Activated T-cell treated with anti-CD3 and anti-CD28 coated beads, Interleukin-2, amount 50 U/mL, for 1 hour (primary cell): ENCODE measurements at regions not wholly inside any gene's neighbourhood (a gene's known extent, or its start where the extent isn't known, plus 50 kb on each side); places are given as distances from the start of the nearest gene placed in this dataset.
"Not testable (repeated sequence)": the region's sequence is repeated elsewhere in the genome, so short reads cannot be mapped to it uniquely, and the experiment has no call there.

ENCODE experiments used
- DNase-seq: peaks from one replicate; pipeline ENCODE4 v3.0.0-alpha.2; 2020

DNA sequence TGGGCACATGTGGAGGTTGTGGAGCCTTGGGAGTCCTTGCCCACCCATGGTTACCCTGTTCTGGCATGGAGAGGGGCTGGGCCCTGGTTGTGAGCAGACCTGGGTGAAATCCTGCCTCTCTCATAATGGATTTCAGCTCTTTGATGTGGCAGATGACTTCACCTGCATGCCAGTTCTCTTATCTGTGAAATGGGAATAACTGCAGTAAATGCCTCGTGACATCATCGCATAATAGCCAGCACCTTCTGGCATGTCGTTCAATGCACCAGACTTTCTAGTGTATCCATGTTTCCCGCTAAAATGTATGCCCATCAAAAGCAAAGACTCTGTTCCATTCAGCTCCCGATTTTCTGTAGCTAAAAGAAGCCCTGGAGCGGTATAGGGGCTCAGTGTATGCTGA, 197.6 kb downstream of the MAF start:
- DNase-seq: no peak

DNA sequence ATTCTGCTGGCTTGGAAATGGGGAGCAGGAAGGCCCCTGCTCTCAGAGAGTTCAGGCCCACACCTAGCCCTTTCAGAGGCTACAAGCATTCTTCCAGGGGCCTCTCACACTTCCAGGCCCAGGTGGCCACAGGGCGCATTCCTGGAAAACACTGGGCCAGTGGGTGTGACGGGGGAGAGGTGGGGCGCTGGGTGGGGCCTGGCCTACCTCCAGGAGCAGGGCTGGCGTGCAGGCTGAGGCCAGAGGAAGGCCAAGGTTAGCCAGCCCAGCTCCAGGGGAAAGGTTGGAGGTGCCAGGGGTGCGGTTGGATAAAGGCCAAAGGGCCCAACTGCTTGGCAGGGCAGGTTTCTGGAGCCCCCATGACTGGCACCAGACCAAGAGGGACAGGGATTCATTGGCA, 198.2 kb downstream of the MAF start:
- DNase-seq: no peak

DNA sequence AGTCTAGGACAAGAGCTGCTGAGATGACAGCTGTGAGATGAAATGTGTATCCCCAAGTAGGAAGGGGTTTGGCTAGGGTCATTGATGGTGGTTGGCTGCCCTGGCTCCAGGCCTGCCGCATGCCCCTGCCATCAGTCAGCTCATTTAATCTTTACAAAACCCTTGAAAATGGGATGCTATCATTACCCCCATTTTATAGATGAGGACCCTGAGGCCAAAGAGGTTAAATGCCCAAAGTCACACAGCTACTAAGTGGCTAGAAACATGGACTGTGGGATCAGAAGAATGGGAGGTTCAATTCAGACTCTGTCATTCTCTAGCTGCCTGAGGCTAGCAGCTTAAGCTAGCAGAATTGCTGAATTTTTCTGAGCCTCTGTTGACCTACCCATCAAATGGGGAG, 198.8 kb downstream of the MAF start:
- no peak for DNase-seq

DNA sequence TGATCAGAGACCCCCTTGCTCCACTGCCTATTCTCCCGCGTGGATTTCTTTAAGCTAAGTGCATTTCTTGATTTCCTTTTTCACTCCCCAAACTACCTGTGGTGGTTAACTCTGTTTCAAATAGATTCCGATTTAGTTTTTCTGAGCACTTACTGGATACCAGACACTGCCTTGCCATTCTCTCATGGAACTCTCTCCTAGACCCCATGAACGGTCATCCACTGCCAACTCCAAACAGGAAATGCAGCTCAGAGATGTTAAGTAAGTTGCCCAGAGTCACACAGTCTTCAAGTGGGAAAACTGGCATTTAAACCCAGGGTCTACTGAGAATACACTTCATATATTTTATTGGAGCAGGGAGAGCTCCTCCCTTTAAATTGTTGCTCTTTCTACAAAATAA, 199.4 kb downstream of the MAF start:
- DNase-seq: no peak

DNA sequence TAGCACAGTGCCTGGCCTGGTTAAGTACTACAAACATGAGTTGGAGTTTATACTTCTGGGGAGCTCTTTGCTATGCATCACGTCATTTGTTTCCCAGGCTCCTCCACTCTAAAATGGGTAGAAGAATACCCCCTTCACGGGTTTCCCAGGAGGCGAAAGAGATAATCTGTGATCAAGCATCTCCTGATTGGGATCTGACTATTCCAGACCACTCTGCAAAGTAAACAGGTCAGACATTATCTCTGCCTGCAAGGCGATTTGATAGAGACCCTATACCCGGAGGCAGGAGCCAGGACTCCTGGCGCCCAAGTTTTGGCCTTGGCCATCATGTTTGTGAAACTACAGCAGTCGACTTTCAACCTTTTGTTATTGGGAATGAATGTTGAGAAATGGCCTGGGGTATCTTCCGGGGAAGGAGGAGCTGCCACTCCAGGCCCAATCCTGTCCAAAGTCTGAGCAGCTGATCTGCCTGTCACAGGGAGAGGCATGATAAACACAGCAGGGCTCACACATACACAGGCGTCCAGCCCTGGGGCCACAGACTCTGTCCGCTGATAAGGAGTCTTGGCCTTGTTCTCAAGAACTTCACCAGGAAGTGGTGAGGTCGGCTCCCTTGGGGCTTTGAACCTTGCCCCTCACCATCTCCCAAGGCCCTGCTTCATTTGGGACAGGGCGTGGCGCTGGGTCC, 199.9 kb downstream of the MAF start:
- no peak for DNase-seq

DNA sequence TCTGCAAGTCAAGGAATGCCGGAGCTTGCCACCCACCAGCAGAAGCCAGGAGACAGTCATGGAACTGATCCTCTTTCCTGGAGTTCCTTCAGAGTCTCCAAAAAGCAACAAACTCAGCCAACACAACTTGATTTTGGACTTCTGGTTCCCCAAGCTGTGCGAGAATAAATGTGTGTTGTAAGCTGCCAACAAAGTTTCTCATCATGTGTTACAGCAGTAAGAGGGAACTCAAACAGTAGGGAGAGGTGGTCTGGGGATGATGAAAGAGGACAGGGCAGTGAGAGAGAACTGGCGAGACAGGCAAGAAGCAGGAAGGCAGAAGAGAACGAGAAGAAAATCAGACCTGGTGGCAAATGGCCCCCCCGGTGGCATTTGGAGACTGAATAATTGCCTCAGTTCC, 204.9 kb downstream of the MAF start:
- DNase-seq: no peak

DNA sequence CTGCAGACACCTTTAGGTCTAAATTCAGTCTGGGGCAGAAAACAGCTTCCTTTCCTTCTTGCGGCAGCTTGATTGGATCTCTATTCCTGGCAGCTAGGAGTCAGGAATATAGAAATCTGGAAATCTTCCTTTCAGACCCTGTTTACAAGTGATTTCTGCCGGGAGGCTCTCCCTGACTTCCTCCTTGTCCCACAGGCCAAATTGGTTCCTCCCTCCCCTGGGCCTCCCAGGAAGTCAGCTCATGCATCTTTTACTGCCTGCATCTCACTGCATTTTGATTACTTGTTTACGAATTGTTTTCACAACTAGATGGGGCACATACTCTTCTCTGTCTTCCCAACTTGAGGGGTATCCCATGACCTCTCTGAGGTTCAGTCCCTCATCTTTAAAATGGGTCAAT, 206.3 kb downstream of the MAF start:
- DNase-seq: no peak

DNA sequence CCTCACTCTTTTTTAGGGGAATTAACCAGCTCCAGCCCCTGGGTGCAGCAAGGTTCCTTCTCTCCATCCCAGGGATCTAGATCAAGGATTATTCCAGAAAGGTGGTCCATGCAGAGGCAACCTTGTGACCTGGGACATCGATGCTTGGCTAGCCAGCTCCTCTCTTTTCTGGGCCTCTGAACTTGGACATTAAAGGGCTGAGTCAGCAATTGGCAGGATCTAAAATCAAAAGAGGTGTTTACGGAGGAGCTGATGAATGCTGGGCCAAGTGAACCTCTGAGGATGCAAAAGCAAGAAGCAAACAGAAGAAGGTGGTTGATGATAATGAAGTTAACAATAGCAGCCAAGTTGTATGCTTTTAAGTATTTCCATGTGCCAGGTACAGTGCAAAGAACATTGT, 207.0 kb downstream of the MAF start:
- DNase-seq: no peak

DNA sequence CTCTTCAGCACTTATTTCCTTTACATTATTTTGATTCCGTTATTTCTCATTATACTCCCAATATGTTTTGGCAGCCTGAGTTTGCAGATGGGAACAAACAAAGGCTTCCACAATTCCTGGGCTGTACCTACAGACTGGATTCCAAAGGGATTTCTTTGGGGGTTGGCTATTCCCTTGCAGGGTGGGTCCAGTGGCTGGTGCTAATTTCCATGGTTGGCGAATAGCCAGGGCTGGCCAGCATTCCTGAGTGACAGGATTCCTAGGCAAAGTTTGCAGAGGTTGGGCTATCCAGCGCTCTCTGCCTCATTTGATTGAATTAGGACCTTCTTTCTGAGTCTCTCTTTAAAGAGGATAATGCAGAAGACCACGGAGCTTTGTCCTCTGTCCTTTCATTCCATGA, 207.4 kb downstream of the MAF start:
- DNase-seq: no peak

DNA sequence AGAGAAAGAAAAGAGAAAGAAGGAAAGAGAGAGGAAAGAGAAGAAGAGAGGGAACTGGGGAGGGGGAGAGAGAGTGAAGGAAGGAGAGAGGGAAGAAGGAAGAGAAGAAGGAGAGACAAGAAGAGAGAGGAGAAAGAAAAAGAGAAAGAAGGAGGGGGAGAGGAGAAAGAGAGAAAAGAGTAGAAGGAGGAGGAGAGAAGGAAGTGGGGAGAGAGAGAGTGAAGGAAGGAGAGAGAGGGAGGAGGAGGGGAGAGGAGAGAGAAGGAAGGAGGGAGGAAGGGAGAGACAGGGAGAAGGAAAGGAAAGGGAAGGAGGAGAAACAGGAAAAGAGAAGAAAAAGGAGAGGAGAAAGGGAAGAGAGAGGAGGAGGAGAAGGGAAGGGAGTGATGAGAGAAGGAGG, 208.5 kb downstream of the MAF start:
- no peak for DNase-seq

DNA sequence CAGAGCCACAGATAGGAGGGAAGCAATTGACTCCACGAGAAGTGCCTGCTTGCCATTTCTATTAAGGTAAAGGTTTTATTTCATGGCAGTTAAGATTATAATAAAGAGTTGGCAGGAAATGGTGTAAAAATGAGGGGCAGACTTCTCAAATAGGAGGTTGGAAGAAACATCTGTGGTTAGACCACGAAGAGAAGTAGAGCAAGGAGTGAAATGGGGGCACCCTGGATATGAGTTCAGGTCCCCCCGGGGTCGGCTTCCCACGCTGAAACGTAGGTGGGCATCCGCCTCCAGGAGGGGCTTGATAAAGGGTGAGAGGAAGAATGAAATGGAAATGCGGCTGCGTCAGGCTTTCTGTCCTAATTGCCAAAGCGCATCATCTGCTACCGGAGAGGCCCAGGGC, 209.1 kb downstream of the MAF start:
- no peak for DNase-seq

DNA sequence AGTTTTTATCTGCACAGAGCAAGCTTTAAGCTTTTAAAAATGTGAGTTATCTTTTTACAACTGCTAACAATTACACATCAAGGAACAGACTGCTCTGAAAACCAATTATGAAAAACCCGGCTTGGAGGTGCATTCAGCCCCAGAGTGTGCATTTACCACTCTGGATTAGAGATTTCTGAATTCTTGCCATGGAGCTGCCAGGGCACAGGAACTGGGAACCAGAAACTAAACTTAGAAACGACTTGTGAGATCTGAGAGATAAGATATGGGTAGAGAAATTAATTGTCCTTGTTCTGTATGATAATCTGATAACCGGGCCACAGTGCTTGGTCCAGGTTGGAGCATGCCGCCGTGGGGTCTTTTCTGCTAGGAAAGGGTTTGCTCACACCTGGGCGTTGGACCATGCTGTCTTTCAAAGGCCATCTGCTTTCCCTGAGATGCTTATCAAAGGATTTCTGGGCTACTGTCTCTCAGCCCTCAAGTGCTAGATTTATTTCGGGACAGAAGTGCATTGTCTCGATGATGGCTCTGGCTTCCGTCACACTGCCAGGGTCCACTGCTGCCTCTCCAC, 210.0 kb downstream of the MAF start:
- DNase-seq: no peak

DNA sequence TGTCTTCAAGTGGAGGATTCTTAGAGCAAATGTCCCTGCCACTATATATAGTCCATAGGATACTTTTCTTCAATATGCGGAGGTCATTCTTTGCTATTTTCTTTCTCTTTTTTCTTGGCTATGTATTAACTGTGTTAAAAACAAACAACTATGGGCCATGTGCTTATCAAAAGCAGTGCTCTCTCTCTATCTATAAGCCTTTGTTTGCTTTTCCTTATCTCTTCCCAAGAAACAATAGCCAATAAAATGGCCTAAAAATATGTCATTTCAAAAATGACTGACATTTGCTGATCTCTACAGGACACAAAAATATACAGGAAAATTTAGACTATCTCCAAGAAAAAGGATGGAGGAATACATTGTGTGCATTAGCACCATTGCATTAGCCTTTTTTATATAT, 212.1 kb downstream of the MAF start:
- no peak for DNase-seq

DNA sequence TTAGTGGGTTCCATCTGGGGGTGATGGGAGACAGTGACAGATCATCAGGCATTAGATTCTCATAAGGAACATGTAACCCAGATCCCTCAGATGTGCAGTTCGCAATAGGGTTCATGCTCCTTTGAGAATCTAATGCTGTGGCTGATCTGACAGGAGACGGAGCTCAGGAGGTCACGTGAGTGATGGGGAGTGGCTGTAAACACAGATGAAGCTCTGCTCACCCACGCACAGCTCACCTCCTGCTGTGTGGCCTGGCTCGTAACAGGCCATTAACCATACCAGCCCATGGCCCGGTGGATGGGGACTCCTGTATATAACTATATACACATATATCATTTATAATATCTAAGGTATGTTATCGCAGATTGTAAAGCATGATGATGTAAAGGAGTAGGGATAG, 214.2 kb downstream of the MAF start:
- DNase-seq: no peak

DNA sequence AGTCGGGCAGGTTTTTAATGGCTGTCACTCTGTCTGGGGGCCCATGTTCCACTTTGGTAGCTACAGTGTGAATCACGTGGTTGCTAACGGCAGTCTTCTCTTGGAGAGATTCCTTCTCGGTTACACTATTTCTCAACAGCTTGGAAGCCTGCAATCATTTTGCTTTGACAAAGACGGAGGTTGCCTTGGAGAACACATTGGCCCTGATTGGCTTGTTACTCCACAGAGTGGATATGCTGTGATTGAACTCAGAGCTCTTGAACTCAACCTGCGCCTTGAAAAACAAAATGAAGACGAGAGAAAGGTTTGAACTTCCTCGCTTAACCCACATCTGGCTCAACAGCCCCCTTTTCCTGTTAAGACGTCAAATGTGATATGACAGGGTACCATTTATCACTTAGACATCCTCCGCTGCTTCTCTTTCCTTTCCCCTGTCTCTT, 218.9 kb downstream of the MAF start:
- DNase-seq: no peak

DNA sequence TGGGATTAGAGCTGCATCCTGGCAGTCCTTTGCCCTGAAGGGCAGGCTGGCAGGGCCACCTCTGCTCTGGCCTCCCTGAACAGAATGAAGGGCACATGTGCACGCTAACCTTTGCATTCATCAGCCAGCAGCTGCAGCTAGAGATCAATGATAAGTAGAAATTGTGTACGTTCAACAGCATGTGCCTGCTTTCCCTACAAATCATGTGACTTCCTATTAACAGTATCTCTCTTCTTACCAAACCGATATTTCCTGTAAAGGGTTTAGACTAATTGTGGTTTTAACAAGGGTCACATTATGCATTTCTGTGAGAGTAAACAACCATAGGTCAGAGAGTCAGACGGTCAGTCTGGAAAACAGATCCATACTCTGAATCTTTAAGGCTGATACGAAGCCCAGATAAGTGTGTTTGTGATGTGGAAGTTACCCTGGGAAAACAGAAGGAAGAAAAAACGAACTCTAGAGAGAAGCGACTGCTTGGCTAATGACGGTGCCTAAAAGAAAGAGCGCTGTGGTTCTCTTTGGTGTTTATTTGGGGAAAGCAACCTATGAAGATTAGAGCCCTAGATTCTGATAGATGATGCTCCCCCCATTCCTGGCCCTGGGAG, 219.4 kb downstream of the MAF start:
- DNase-seq: no peak

DNA sequence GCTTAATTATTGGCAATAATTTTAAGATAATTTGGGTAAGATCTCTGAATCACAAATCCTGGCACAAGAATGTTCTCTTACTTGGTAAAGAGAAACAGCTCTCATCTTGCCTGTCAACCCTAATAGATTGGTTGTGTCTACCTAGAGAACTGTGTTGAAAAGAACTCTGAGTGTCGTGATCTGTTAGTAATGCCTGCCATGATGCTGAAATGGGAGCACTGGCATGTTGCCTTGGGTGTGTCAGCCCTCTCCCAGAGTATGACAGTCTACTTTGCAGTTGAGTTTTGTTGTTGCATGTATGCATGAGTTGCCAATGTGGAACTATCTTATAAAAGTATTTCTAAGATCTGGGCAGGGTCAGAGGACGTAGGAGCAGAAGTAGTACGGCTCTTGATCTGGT, 221.4 kb downstream of the MAF start:
- DNase-seq: no peak

DNA sequence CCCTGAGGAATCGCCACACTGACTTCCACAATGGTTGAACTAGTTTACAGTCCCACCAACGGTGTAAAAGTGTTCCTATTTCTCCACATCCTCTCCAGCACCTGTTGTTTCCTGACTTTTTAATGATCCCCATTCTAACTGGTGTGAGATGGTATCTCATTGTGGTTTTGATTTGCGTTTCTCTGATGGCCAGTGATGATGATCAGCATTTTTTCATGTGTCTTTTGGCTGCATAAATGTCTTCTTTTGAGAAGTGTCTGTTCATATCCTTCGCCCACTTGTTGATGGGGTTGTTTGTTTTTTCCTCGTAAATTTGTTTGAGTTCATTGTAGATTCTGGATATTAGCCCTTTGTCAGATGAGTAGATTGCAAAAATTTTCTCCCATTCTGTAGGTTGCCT, 223.5 kb downstream of the MAF start:
- DNase-seq: not testable (repeated sequence)

DNA sequence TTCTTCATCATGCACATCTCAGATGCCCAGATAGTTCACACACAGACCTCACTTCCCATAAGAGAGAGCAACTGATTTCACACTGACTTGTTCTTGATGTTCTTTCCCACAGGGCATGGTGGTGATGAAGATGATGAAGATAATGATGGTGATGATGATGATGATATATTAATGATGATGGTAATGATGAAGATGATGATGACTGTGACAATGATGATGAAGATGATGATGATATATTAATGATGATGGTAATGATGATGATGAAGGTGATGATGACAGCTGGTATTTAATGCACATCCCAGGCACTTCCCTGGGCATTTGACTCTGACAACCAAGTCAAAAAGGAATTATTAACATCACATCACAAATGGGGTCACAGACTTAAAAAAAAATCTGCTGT, 225.2 kb downstream of the MAF start:
- no peak for DNase-seq

DNA sequence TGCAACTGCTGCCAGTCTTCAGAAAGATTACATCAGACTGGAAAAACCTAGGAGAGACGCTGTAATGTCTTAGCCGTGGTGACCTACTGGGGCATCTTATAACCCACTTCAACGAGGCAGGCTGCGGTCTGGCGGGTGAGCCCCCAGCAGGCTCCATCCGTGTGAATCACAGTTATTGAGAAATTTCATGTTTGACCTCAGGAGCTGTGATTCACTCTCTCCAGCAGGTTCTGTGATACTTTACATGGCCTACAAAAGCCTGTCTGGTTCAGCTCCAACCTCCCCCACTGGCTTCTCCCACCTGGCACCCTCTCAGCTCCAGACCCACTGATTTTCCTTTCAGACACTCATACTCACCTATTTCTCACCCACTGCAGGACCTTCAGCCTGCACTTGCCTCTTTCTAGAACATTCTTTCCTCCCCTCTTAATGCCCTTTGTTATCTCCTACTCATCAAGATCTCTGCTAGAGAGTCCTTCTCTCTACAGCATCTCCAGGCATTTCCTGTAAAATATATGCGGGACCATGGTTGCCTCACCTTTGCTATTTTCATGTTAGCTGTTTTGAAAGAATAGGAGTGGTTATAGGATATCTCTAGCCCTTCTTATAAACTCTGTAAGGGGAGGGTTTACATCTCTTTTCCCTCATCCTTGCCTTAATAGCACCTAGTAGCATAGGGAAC, 227.9 kb downstream of the MAF start:
- no peak for DNase-seq

DNA sequence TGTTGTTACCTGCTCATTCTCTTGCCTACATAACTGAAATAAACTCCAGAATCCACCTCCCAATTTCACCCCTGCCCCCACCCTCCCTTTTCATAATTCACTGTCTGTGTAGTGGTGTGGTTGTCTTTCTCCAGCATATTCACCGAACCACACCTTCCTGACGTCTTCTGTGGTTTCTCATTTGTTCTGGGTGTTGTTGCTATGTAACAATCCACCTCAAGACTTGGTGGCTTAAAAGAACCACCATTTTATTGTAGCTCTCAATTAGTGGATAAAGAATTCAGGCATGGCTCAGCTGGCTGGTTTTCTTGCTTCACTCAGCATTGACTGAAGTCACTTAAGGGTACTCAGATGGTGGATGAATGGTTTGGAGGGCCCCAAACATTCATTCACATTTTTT, 229.8 kb downstream of the MAF start:
- no peak for DNase-seq

DNA sequence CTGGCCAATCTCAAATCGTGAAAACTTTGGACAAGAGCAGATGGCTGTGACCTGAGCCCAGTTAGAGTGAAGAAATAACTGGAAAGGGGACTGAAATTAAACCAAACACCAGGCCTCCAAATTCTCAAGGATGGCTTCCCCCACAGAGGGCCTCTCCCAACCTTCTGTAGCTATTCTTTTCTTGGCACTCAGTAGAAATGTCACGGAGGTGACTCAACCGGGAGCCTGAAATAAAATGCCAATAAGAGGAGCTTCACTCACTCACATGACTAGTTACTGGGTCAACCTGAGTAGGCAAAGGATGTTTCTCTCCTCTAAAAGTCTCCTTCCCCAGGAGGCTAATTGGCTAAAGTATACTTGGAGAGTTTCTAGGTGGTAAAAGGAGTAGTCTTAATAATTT, 230.7 kb downstream of the MAF start:
- DNase-seq: no peak

DNA sequence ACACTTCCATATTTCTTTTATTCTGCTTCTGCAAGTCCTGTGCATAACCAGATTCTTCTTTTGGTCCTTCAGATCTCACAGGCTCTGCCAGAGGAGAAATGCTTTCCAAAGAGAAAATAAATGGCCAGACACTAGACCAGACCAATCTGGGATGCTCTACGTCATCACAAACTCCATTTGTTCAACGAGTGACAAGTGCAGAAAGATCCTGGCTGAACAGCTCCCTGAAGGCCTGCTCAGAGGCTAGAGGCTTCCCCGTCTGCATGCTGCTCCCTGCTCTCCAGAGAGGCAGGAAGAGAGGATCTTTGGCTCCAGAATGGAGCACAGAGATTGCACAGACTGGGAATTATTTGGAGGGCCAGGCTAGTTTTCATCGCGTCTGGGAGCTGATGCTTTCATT, 232.7 kb downstream of the MAF start:
- no peak for DNase-seq

DNA sequence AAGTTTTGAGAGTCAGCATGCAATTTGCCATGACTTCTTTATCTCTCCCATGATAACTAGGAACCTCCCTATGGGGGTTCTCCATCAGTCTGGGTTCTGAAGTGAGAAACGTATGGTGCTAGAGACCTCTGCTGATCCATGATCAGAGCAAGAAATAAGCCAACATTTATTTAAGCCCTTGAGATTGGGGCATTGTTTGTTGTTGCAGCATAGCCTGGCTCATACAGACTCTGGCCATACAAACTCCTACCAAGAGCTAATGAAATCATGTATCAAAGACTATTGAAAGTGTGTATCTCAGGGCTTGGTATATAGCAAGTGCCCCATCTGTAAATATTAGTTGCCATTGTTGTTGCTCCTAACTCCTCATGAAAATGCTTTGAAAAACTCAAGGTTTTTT, 233.9 kb downstream of the MAF start:
- DNase-seq: no peak
